ENCODE measurements at regions not wholly inside any gene's neighbourhood (a gene's known extent, or its start where the extent isn't known, plus 50 kb on each side); places are given as distances from the start of the nearest gene placed in this dataset.

GRCh38 chr9:119761812-119762211 is 392.6 kb upstream of the BRINP1 start:
- TF ChIP-seq CTCF (IDR thresholded peaks at IDR 0.05) = no peak
- TF ChIP-seq POLR2A (IDR thresholded peaks at IDR 0.05) = no peak
